Activated naive CD8-positive, alpha-beta T cell treated with anti-CD3 and anti-CD28 coated beads for 36 hours (primary cell): ENCODE measurements at regions not wholly inside any gene's neighbourhood (a gene's known extent, or its start where the extent isn't known, plus 50 kb on each side); places are given as distances from the start of the nearest gene placed in this dataset.
"Not testable (repeated sequence)": the region's sequence is repeated elsewhere in the genome, so short reads cannot be mapped to it uniquely, and the experiment has no call there.

Experiments
- DNase-seq: peaks from one replicate; pipeline ENCODE4 v3.0.0; 2021
- H3K27ac Mint-ChIP-seq: one replicate; pipeline ENCODE4 v1.8.0; 2022; ENCODE audit warnings: mild to moderate bottlenecking, moderate library complexity, mixed read lengths
- H3K27me3 Mint-ChIP-seq: one replicate; pipeline ENCODE4 v1.8.0; 2022; ENCODE audit warnings: mild to moderate bottlenecking, mixed read lengths
- H3K36me3 Mint-ChIP-seq: one replicate; pipeline ENCODE4 v1.8.0; 2021; ENCODE audit warnings: mild to moderate bottlenecking, mixed read lengths
- H3K4me1 Mint-ChIP-seq: one replicate; pipeline ENCODE4 v1.8.0; 2021; ENCODE audit warnings: mixed read lengths
- H3K4me3 Mint-ChIP-seq: one replicate; pipeline ENCODE4 v1.8.0; 2022; ENCODE audit warnings: mild to moderate bottlenecking, moderate library complexity, mixed read lengths
- H3K9me3 Mint-ChIP-seq: one replicate; pipeline ENCODE4 v1.8.0; 2022; ENCODE audit warnings: mixed read lengths

DNA sequence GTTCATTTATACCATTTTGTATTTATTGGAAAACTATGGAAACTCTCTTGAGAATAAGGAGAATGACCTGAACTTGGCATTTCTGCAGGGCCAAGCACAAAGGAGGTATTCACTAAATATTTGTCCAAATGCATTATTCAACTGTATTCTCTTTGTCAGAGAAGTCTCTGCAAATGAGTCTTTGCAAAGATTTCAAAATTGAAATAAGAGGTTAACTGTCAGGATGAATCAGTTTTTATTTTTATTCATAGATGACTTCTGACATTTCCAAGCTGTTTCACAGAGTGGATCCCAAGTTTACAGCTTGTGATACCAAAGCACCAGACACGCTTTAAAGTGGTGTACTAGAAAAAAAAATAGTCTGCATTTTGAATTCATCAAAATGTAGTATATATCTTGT is 131.6 kb downstream of the UTRN start:
- H3K36me3 Mint-ChIP-seq = peaks cover 4% of the 10 kb centered on the region
- H3K27ac Mint-ChIP-seq = no peak overlapping the region
- peaks cover 2% of the 10 kb centered on the region for H3K9me3 Mint-ChIP-seq
- peaks cover 23% of the 10 kb centered on the region for H3K4me1 Mint-ChIP-seq
- no peak for DNase-seq
- H3K4me3 Mint-ChIP-seq = no peak overlapping the region
- H3K27me3 Mint-ChIP-seq = no peaks in the 10 kb centered on the region

DNA sequence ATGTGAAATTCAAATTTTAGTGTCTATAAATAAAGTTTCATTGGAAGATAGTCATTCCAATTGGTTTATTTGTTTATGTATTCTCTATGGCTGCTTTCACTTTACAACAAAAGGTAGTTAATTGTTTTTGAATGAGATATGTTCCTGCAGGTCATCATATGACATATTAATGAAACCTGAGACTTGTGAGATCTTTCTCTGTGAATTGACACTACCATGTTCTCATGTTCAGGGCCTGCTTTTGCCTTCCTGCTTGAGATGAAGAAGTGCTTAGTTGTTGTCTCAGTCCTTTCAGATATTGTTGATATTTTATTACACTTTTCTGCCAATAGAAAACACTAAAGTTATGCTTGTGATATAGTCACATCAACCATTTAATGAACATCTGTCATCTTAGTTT is 132.5 kb downstream of the UTRN start:
- Mint-ChIP-seq H3K9me3 (peaks cover 2% of the 10 kb centered on the region), H3K4me3 (no peak overlapping the region), H3K27ac (no peak overlapping the region), H3K36me3 (peaks cover 6% of the 10 kb centered on the region), H3K4me1 (peaks cover 23% of the 10 kb centered on the region), H3K27me3 (no peaks in the 10 kb centered on the region)
- DNase-seq = no peak

DNA sequence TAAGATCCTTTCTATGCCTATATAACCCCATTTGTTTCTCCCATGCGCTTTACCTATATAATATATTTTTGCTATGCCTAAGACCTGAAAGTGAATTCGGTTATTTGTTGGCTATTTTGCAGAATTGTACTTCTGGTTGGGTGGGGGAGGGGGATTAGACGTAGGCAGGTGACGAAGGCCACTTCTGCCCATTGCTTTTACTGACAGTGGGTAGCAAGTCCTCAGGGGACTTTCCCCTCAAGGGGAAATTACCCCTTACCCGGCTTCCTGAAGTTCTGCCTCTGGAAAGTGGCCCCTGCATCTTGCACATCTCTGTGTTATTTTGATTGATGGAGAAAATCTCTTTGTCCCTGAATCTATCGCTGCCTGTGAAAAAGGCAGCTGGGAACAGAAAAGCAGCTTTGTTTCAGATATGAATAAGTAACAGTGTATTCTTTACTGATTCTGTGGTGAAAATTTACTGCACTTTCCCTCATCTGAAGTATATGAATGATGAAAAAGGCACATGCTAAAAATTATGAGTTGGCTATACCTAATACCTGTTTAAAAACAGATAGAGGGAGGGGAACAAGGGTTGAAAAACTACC is 133.9 kb downstream of the UTRN start:
- no peak overlapping the region for H3K27ac Mint-ChIP-seq
- peaks cover 6% of the 10 kb centered on the region for H3K36me3 Mint-ChIP-seq
- H3K4me3 Mint-ChIP-seq = no peak overlapping the region
- peaks cover 21% of the 10 kb centered on the region for H3K4me1 Mint-ChIP-seq
- no peaks in the 10 kb centered on the region for H3K27me3 Mint-ChIP-seq
- H3K9me3 Mint-ChIP-seq = no peaks in the 10 kb centered on the region
- DNase-seq = no peak

- H3K36me3 Mint-ChIP-seq = peaks cover 11% of the 10 kb centered on the region
- no peaks in the 10 kb centered on the region for H3K27me3 Mint-ChIP-seq
- H3K27ac Mint-ChIP-seq = no peak overlapping the region
- DNase-seq = no peak
- no peaks in the 10 kb centered on the region for H3K9me3 Mint-ChIP-seq
- peaks cover 11% of the 10 kb centered on the region for H3K4me1 Mint-ChIP-seq
- H3K4me3 Mint-ChIP-seq = no peak overlapping the region
Observed at GRCh38 chr6:144423167-144423566, 138.0 kb downstream of the UTRN start.

DNA sequence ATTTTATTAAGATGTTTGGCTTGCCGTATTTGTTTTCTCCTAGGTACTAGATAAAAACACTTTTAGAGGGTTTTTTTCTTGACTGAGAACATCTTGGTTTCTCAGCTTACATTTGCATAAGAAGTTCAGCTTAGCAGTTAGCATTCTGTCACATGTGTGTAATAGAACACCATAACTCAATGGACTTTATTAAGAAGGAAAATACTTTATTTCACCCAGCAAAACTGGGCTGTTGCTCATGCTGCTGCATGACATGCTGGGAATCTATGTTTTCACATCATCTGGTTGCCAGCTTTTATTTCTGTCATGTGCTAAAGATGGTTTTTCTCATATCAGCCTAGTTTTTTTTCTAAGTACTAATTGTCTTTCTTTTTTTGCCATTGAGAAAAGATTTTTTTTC is 144.6 kb downstream of the UTRN start:
- Mint-ChIP-seq H3K27ac (no peak overlapping the region), H3K4me1 (peaks cover 3% of the 10 kb centered on the region), H3K4me3 (no peak overlapping the region), H3K36me3 (peaks cover 17% of the 10 kb centered on the region), H3K9me3 (no peaks in the 10 kb centered on the region), H3K27me3 (no peaks in the 10 kb centered on the region)
- no peak for DNase-seq

GRCh38 chr6:144433446-144433845 is 148.3 kb downstream of the UTRN start:
- not testable (repeated sequence) for DNase-seq
- H3K36me3 Mint-ChIP-seq = peaks cover 22% of the 10 kb centered on the region

DNA sequence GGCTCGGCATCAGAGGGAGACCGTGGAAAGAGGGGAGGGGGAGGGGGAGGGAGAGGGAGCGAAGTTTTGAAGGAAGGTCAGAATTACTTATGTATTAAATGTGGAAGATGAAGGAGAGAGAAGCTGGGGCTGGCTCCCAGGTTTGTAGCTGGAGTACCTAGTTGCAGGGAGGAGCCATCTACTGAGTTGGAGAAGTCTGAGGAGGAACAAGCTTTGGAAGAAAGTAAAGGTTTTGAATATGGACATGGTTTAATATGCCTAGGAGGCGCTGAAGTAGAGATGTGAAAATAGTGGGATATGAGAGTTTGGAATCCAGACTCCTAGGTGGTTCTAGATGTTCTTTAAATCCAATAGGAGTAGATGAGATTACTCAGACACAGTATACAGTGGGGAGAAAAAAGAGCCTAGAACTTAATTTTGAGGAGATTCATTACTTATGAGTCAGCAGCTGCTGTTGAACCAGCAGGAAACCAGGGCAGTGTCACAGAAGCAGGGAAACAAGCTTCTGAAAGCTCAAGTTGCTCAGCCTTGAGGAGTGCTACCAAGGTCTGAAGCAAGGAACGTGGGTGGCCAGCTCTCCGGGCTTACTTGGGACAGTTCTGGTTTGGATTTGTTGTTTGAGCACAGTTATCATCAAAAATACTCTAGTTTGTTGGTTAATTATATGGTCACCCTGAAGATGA is 149.3 kb downstream of the UTRN start:
- no peaks in the 10 kb centered on the region for H3K9me3 Mint-ChIP-seq
- H3K4me1 Mint-ChIP-seq = no peaks in the 10 kb centered on the region
- H3K4me3 Mint-ChIP-seq = no peak overlapping the region
- DNase-seq = no peak
- no peaks in the 10 kb centered on the region for H3K27me3 Mint-ChIP-seq
- peaks cover 27% of the 10 kb centered on the region for H3K36me3 Mint-ChIP-seq
- no peak overlapping the region for H3K27ac Mint-ChIP-seq

More at GRCh38 chr6:144433446-144433845, 148.3 kb downstream of the UTRN start:
- not testable (repeated sequence) for H3K9me3 Mint-ChIP-seq, H3K4me1 Mint-ChIP-seq, H3K4me3 Mint-ChIP-seq, H3K27ac Mint-ChIP-seq, H3K27me3 Mint-ChIP-seq

GRCh38 chr6:144435602-144436426 is 150.7 kb downstream of the UTRN start:
- peaks cover 39% of the 10 kb centered on the region for H3K36me3 Mint-ChIP-seq
- H3K4me3 Mint-ChIP-seq = no peak overlapping the region

DNA sequence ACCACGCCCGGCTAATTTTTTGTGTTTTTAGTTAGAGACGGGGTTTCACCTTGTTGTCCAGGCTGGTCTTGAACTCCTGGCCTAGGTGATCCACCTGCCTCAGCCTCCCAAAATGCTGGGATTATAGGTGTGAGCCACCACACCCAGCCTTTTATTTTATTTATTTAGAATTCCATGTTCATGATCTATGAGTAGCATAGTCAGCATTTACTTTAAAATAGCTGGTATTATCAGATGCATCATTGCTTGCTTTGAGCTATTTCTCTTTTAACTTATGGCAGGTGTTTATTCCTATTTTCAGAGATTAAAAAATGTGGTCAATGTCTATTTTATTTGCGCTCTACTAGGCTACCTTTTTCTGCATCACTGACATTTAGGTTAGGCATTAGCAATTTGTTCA is 152.0 kb downstream of the UTRN start:
- Mint-ChIP-seq H3K36me3 (peaks cover 46% of the 10 kb centered on the region), H3K4me1 (no peaks in the 10 kb centered on the region), H3K27me3 (no peaks in the 10 kb centered on the region)

More at GRCh38 chr6:144435602-144436426, 150.7 kb downstream of the UTRN start:
- H3K9me3 Mint-ChIP-seq = peaks cover 4% of the 10 kb centered on the region
- H3K4me1 Mint-ChIP-seq = no peaks in the 10 kb centered on the region
- no peak overlapping the region for H3K27ac Mint-ChIP-seq
- no peaks in the 10 kb centered on the region for H3K27me3 Mint-ChIP-seq
- DNase-seq = no peak

GRCh38 chr6:144438103-144438502 is 153.0 kb downstream of the UTRN start:
- Mint-ChIP-seq H3K27ac (no peak overlapping the region), H3K36me3 (peaks cover 48% of the 10 kb centered on the region), H3K4me3 (no peak overlapping the region), H3K9me3 (peaks cover 14% of the 10 kb centered on the region), H3K4me1 (no peaks in the 10 kb centered on the region), H3K27me3 (no peaks in the 10 kb centered on the region)
- no peak for DNase-seq

More for the DNA sequence above, 152.0 kb downstream of the UTRN start:
- Mint-ChIP-seq H3K4me3 (no peak overlapping the region), H3K9me3 (peaks cover 11% of the 10 kb centered on the region), H3K27ac (no peak overlapping the region)
- no peak for DNase-seq

DNA sequence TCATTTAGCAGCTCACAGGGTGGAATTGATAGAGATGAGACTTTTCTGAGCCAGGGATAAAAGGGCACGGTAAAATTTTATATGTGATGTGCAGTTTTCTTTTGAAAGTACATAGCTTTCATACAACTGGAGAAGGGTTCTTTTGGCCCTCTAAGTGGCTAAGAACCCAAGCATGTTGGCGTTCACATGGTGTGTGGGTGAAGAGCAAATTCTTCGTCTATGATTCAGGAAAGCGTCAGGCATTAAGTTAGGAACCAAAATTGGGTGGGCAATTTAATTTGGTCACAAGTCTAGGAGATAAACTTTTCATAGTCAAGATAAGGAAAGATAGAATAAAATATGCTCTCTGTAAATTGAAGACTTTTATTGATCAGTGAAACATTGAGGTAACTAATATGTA is 153.9 kb downstream of the UTRN start:
- Mint-ChIP-seq H3K4me1 (no peaks in the 10 kb centered on the region), H3K36me3 (peaks cover 48% of the 10 kb centered on the region), H3K9me3 (peaks cover 14% of the 10 kb centered on the region), H3K4me3 (no peak overlapping the region), H3K27ac (no peak overlapping the region), H3K27me3 (no peaks in the 10 kb centered on the region)
- no peak for DNase-seq

- H3K27ac Mint-ChIP-seq = not testable (repeated sequence)
Observed at GRCh38 chr6:144441801-144442200, 156.7 kb downstream of the UTRN start.

DNA sequence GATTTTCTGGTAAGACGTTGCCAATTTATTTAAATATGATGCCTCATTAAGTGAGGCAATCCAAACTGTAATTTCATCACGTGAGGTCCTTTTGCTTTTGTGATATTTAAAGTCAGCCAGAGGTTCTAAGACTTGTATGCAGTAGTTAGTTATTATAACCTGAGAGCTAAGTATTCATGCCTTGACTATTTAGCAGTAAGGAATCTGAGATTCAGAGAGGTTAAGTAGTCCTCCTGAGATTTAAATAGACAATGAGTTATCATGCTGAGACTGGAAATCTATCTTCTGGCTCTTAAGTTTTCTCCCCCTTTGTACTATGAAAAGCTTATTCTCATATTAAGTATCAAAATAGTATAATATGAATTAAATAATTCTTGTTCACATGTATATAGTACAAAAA is 158.0 kb downstream of the UTRN start:
- H3K36me3 Mint-ChIP-seq = peaks cover 41% of the 10 kb centered on the region

More at GRCh38 chr6:144441801-144442200, 156.7 kb downstream of the UTRN start:
- not testable (repeated sequence) for H3K4me3 Mint-ChIP-seq, DNase-seq, H3K4me1 Mint-ChIP-seq, H3K27me3 Mint-ChIP-seq
- Mint-ChIP-seq H3K9me3 (peaks cover 14% of the 10 kb centered on the region), H3K36me3 (peaks cover 48% of the 10 kb centered on the region)

GRCh38 chr6:144447472-144447871 is 162.3 kb downstream of the UTRN start:
- peaks cover 10% of the 10 kb centered on the region for H3K36me3 Mint-ChIP-seq
- DNase-seq = no peak
- H3K27me3 Mint-ChIP-seq = no peaks in the 10 kb centered on the region
- H3K4me3 Mint-ChIP-seq = no peak overlapping the region
- no peak overlapping the region for H3K27ac Mint-ChIP-seq
- H3K9me3 Mint-ChIP-seq = no peaks in the 10 kb centered on the region
- peaks cover 3% of the 10 kb centered on the region for H3K4me1 Mint-ChIP-seq

More for the DNA sequence above, 158.0 kb downstream of the UTRN start:
- H3K4me1 Mint-ChIP-seq = peaks cover 3% of the 10 kb centered on the region
- H3K27ac Mint-ChIP-seq = no peak overlapping the region
- DNase-seq = no peak
- H3K9me3 Mint-ChIP-seq = peaks cover 14% of the 10 kb centered on the region
- no peak overlapping the region for H3K4me3 Mint-ChIP-seq
- H3K27me3 Mint-ChIP-seq = no peaks in the 10 kb centered on the region

GRCh38 chr6:144449218-144449617 is 164.1 kb downstream of the UTRN start:
- H3K4me1 Mint-ChIP-seq = peaks cover 3% of the 10 kb centered on the region
- H3K9me3 Mint-ChIP-seq = no peaks in the 10 kb centered on the region
- H3K36me3 Mint-ChIP-seq = peaks cover 11% of the 10 kb centered on the region
- no peaks in the 10 kb centered on the region for H3K27me3 Mint-ChIP-seq
- no peak for DNase-seq
- H3K4me3 Mint-ChIP-seq = no peak overlapping the region
- no peak overlapping the region for H3K27ac Mint-ChIP-seq
